ENCODE measurements at regions not wholly inside any gene's neighbourhood (a gene's known extent, or its start where the extent isn't known, plus 50 kb on each side); places are given as distances from the start of the nearest gene placed in this dataset.

DNA sequence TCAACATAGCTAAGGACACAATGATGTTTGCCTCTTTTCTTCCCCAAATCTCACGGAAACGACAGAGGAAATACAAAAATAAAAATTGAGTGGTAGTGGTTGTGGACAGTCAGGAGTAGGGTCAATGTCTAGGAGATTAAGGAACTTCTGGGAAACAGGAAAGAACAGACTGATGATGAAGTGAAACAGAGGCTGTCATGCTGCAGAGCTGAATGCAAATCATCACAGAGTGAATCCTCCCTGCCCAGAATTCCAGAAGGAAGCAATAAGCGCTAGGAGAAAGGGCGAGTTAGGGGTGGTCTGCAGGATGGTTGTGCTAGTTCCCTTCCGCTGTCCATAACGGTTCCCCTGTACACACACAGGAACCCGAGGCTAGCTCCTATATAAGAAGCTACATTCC, 64.7 kb upstream of the POMGNT2 start:
- in situ Hi-C loops (cut with MboI; ENCODE audit: low sequenced_read_pairs, unreplicated experiment) = loop anchor here (25.0 kb wide), 1 partner anchor 342 kb away; no protein-coding TSS in a partner anchor
- TF ChIP-seq, protein P1, sequence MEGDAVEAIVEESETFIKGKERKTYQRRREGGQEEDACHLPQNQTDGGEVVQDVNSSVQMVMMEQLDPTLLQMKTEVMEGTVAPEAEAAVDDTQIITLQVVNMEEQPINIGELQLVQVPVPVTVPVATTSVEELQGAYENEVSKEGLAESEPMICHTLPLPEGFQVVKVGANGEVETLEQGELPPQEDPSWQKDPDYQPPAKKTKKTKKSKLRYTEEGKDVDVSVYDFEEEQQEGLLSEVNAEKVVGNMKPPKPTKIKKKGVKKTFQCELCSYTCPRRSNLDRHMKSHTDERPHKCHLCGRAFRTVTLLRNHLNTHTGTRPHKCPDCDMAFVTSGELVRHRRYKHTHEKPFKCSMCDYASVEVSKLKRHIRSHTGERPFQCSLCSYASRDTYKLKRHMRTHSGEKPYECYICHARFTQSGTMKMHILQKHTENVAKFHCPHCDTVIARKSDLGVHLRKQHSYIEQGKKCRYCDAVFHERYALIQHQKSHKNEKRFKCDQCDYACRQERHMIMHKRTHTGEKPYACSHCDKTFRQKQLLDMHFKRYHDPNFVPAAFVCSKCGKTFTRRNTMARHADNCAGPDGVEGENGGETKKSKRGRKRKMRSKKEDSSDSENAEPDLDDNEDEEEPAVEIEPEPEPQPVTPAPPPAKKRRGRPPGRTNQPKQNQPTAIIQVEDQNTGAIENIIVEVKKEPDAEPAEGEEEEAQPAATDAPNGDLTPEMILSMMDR (IDR thresholded peaks at IDR 0.05; ENCODE audit: borderline replicate concordance, control extremely low read depth, extremely low read depth, insufficient read depth, missing control alignments) = no peak
- DNase-seq (ENCODE audit: low spot score) = no peak

DNA sequence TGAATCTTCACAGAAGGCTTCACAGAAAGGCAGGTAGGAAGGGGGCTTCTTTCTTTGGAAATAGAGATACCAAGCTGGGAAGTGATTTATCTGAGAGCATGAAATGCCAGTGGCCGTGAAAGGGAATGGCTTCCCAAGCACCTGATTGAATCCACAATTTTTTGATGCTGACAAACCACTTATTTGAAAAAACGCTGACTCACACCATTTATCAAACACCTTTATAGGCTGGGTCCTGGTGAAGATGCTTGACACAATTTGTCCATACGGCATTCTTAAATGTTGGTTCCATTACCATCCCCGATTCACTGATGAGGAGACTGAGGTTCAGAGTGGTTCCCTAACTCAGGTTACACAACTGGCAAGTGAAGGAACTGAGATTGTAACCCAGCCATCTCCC, 64.1 kb upstream of the POMGNT2 start:
- in situ Hi-C loops (cut with MboI; ENCODE audit: low sequenced_read_pairs, unreplicated experiment) = loop anchor here (10.0 to 25.0 kb wide), 2 partner anchors 205 to 342 kb away; no protein-coding TSS in a partner anchor
- no peak for DNase-seq (ENCODE audit: low spot score)
- TF ChIP-seq, protein P1 (IDR thresholded peaks at IDR 0.05; ENCODE audit: borderline replicate concordance, control extremely low read depth, extremely low read depth, insufficient read depth, missing control alignments) = no peak

DNA sequence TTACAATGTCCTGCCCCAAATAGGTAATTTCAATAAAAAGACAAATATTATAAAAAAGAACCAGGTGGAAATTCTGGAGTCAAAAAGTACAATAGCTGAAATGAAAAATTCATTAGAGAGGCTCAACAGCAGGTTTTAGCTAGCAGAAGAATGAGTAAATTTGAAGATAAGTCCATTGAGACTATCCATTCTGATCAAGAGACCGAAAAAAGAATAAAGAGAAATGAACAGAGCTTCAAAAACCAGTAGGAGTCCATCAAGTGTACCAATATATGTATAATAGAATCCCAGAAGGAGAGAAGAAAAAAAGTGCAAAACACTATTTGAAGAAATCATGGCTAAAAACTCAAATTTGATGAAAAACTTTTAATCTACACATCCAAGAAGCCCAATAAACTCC, 60.5 kb upstream of the POMGNT2 start:
- TF ChIP-seq, protein P1 (IDR thresholded peaks at IDR 0.05; ENCODE audit: borderline replicate concordance, control extremely low read depth, extremely low read depth, insufficient read depth, missing control alignments) = no peak
- no peak for DNase-seq (ENCODE audit: low spot score)
- in situ Hi-C loops (cut with MboI; ENCODE audit: low sequenced_read_pairs, unreplicated experiment) = loop anchor here (10.0 to 25.0 kb wide), 2 partner anchors 208 to 346 kb away; no protein-coding TSS in a partner anchor

DNA sequence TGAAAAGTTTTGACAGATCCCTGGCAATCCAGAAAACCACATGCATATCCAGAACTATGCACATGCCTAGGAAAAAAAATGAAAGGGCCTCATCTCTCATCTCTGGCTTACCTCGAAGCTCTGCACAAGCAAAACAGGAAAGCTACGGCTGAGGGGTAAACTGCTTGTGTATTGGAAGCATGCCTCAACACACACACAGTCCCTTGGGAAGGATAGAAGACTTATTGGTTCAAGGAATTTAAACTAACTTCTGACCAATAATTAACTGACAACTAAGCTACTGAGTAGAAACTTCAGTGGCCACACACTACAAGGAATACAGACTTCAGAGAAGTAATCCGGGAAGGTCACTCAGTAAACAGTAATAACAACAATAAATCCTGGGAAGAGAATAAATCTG, 59.9 kb upstream of the POMGNT2 start:
- in situ Hi-C loops (cut with MboI; ENCODE audit: low sequenced_read_pairs, unreplicated experiment) = loop anchor here (10.0 to 25.0 kb wide), 2 partner anchors 209 to 347 kb away; no protein-coding TSS in a partner anchor
- DNase-seq (ENCODE audit: low spot score) = no peak
- TF ChIP-seq, protein P1 (IDR thresholded peaks at IDR 0.05; ENCODE audit: borderline replicate concordance, control extremely low read depth, extremely low read depth, insufficient read depth, missing control alignments) = no peak

DNA sequence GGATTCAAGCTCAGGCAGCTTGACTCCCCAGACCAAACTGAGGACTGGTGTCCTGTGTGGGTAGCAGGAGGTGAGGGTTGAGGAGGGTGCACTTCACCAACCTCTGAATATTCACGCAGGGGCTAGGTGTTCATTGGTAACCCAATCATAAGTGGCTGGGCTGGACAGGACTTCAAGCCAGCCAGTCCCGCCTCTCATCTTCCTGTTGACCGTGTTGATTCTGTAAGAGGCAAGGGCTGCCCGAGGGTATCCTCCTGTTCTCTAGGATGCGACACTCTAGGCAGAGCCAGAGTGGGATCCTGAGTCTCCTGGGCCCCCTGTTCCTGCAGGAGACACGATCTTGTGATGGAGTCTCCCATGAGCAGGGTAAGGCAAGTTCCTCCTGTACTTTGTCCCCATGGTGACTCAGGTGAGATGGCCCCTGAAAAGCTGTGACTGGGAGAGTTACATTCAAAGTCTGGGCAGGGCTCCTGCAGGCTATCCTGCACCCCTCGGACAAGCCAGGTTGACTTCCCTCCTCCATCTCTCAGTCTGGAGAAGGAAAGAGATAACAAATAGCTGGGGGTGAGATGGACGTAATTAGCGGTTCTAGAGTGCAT, 58.1 kb upstream of the POMGNT2 start:
- DNase-seq (ENCODE audit: low spot score) = no peak
- in situ Hi-C loops (cut with MboI; ENCODE audit: low sequenced_read_pairs, unreplicated experiment) = loop anchor here (10.0 to 25.0 kb wide), 2 partner anchors 211 to 348 kb away; no protein-coding TSS in a partner anchor
- TF ChIP-seq, protein P1 (IDR thresholded peaks at IDR 0.05; ENCODE audit: borderline replicate concordance, control extremely low read depth, extremely low read depth, insufficient read depth, missing control alignments) = no peak

DNA sequence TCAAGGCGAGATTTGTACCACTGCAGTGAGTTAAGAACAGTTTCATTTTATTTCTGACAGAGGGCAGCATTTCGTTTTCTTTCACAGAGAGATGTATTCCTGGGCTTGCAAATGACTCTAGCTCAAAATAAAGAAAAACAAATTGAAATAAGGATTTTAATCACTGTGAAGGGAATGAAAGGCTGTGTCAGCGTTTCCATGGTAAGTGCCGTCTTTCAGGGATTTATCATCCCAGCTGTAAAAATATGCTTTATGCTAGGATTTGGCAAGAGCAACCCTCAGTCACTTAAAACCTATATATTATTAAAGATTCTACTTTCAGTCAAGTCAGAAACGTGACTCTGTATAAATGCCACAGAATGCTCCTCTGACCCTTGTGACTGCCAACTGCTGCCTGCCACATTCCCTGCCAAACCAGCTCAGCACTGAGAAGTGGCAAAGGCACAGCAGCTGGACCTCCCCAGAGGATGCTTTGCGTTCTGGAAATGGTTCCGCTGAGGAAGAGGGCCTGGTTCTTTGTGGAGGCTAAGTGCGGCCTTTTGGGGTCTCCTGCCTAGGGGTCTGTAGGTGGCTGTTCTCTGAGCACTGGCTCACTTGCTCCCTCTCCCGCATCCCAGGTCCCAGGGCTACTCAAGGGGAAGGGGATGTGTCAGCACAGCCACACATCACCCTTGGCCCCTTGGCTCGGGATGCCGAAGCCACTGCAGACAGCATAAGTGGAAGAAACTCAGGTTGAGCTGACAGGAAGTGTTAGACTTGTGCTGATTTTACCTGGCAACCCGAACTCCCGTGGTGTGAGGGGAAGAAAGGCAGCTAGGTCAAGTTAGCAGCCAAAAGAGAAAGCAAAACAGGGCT, 56.6 kb upstream of the POMGNT2 start:
- TF ChIP-seq, protein P1 (IDR thresholded peaks at IDR 0.05; ENCODE audit: borderline replicate concordance, control extremely low read depth, extremely low read depth, insufficient read depth, missing control alignments) = no peak
- peak; percentile 29 for DNase-seq (ENCODE audit: low spot score)
- in situ Hi-C loops (cut with MboI; ENCODE audit: low sequenced_read_pairs, unreplicated experiment) = loop anchor here (10.0 to 25.0 kb wide), 2 partner anchors 212 to 350 kb away; no protein-coding TSS in a partner anchor
